ENCODE measurements at regions not wholly inside any gene's neighbourhood (a gene's known extent, or its start where the extent isn't known, plus 50 kb on each side); places are given as distances from the start of the nearest gene placed in this dataset.

- Histone ChIP-seq H3K9me3 (no peaks in the 10 kb centered on the region), H3K27me3 (replicated peaks; ENCODE audit: insufficient read depth) (no peaks in the 10 kb centered on the region), H3K36me3 (no peaks in the 10 kb centered on the region), H3K27ac (no peak overlapping the region), H3K4me3 (no peak overlapping the region), H3K4me1 (replicated peaks) (no peaks in the 10 kb centered on the region)
- WGBS, result 99% methylated on average over 2 of the region's 2 CpGs
- TF ChIP-seq CTCF (IDR thresholded peaks at IDR 0.05) (no peak), POLR2A (IDR thresholded peaks at IDR 0.05) (no peak), POLR2AphosphoS5 (IDR thresholded peaks at IDR 0.05) (no peak)
- intact Hi-C loops (cut with DNase I), result no loop called here
- no peak for DNase-seq (ENCODE audit: low spot score)
Observed at GRCh38 chr1:63214553-63214952, 107.8 kb upstream of the FOXD3 start.

- no peak overlapping the region for H3K4me3 ChIP-seq
- no peaks in the 10 kb centered on the region for H3K4me1 ChIP-seq (replicated peaks)
- no peaks in the 10 kb centered on the region for H3K36me3 ChIP-seq
- no peaks in the 10 kb centered on the region for H3K9me3 ChIP-seq
- no peaks in the 10 kb centered on the region for H3K27me3 ChIP-seq (replicated peaks; ENCODE audit: insufficient read depth)
- no peak for TF ChIP-seq POLR2AphosphoS5 (IDR thresholded peaks at IDR 0.05)
- no peak for TF ChIP-seq POLR2A (IDR thresholded peaks at IDR 0.05)
- TF ChIP-seq CTCF (IDR thresholded peaks at IDR 0.05), result no peak
- DNase-seq (ENCODE audit: low spot score), result no peak
- intact Hi-C loops (cut with DNase I), result no loop called here
- no peak overlapping the region for H3K27ac ChIP-seq
- WGBS, result 54% methylated on average over 4 of the region's 4 CpGs
Observed at GRCh38 chr1:63223426-63223825, 98.9 kb upstream of the FOXD3 start.

- no peak overlapping the region for H3K4me3 ChIP-seq
- intact Hi-C loops (cut with DNase I), result no loop called here
- TF ChIP-seq POLR2A (IDR thresholded peaks at IDR 0.05), result no peak
- TF ChIP-seq POLR2AphosphoS5 (IDR thresholded peaks at IDR 0.05), result no peak
- TF ChIP-seq CTCF (IDR thresholded peaks at IDR 0.05), result no peak
- no peak overlapping the region for H3K27ac ChIP-seq
- H3K36me3 ChIP-seq, result no peaks in the 10 kb centered on the region
- H3K9me3 ChIP-seq, result no peaks in the 10 kb centered on the region
- no peaks in the 10 kb centered on the region for H3K4me1 ChIP-seq (replicated peaks)
- H3K27me3 ChIP-seq (replicated peaks; ENCODE audit: insufficient read depth), result no peaks in the 10 kb centered on the region
- DNase-seq (ENCODE audit: low spot score), result no peak
- 93% methylated on average over 3 of the region's 3 CpGs for WGBS
Observed at GRCh38 chr1:63230722-63231121, 91.6 kb upstream of the FOXD3 start.

GRCh38 chr1:63238721-63239120 is 83.6 kb upstream of the FOXD3 start:
- no peaks in the 10 kb centered on the region for H3K9me3 ChIP-seq
- intact Hi-C loops (cut with DNase I), result no loop called here
- H3K36me3 ChIP-seq, result no peaks in the 10 kb centered on the region
- TF ChIP-seq CTCF (IDR thresholded peaks at IDR 0.05) (no peak), POLR2AphosphoS5 (IDR thresholded peaks at IDR 0.05) (no peak), POLR2A (IDR thresholded peaks at IDR 0.05) (no peak)
- H3K27ac ChIP-seq, result no peak overlapping the region
- no peak for DNase-seq (ENCODE audit: low spot score)
- H3K4me1 ChIP-seq (replicated peaks), result no peaks in the 10 kb centered on the region
- 38% methylated on average over 1 of the region's 1 CpG for WGBS
- H3K4me3 ChIP-seq, result no peak overlapping the region
- H3K27me3 ChIP-seq (replicated peaks; ENCODE audit: insufficient read depth), result no peaks in the 10 kb centered on the region

- Histone ChIP-seq H3K4me3 (no peak overlapping the region), H3K27ac (no peak overlapping the region), H3K36me3 (no peaks in the 10 kb centered on the region), H3K9me3 (no peaks in the 10 kb centered on the region), H3K4me1 (replicated peaks) (no peaks in the 10 kb centered on the region), H3K27me3 (replicated peaks; ENCODE audit: insufficient read depth) (no peaks in the 10 kb centered on the region)
- TF ChIP-seq CTCF (IDR thresholded peaks at IDR 0.05) (no peak), POLR2AphosphoS5 (IDR thresholded peaks at IDR 0.05) (no peak), POLR2A (IDR thresholded peaks at IDR 0.05) (no peak)
- no peak for DNase-seq (ENCODE audit: low spot score)
- WGBS, result 85% methylated on average over 3 of the region's 3 CpGs
- intact Hi-C loops (cut with DNase I), result no loop called here
Observed at GRCh38 chr1:63245186-63245585, 77.2 kb upstream of the FOXD3 start.

Data from prostate gland (tissue), 2 donors.